ENCODE measurements at regions not wholly inside any gene's neighbourhood (a gene's known extent, or its start where the extent isn't known, plus 50 kb on each side); places are given as distances from the start of the nearest gene placed in this dataset.

DNA sequence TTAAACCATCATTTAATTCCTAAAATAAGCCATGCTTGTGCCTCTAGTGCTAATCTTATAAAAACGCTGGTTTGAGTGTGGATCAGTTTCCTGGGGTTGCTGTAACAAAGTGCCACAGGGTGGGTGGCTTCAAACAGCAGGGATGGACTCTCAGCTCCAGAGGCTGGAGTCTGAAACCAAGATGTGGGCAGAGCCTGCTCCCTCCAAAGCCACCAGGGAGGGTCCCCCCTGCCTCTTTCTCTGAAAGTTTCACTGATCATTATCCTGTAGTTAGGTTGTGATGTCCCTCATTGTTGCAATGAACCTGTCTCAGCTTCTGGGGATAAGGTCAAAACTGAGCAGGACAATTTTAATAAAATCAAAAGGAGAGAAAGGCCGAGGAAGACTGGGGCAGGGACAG, 251.9 kb upstream of the TCERG1L start:
- no peak for DNase-seq (ENCODE audit: low spot score)

DNA sequence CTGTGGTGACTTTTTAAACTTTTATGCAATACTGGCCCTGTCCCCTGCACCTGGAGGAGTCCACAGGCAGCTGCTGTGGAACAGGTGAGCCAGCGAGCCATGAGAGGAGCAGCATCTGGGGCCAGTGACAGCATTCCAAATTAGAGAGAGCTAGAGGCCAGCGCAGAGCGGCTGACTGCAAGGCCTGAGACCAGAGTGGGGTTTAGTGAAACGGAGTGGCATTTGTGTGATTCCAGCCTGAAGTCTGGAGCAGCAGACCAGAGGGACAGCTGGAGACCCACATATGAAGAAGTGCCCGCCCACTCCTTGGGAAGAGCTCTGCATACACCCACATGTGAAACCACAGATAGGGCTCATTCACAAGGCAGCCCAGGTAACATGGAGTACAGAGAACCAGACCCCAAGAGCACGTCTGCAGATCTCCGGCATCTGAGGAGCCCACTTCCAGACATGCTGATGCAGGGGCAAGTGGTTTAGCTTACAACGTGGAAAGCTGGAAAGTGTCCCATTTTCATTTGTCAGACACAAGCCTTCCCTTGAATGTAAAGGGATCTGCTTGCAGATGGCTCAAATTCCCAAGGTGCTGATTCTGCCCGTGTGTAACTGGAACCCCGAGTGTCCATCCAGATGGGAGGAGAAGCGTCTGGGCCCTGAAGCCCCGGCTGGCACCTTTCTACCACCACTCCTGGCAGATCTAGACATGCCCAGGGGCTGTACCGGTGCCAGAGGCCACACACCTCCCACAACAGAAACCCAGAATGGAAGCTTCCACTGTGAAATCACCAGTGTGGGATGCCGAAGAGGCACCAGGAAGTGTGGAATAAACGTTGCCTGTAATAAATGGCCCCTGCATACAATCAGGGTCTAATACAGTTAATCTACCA, 256.0 kb upstream of the TCERG1L start:
- no peak for DNase-seq (ENCODE audit: low spot score)

DNA sequence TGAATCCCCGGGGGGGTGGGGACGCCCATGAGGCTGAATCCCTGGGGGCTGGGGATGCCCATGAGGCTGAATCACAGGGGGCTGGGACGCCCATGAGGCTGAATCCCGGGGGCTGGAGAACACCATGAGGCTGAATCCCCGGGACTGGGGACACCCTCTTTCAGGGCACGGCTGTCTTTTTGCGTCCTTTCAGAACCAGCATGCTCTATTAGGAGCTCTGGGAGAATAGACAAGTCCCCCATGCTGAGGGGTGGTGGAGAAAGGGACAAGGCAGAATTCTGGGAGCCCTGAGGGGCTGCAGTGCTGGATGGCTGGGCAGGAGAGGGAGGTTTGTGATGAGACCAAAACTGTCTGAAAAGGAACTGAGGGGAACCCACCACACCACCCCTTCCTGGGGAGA, 257.3 kb upstream of the TCERG1L start:
- DNase-seq (ENCODE audit: low spot score), result no peak

DNA sequence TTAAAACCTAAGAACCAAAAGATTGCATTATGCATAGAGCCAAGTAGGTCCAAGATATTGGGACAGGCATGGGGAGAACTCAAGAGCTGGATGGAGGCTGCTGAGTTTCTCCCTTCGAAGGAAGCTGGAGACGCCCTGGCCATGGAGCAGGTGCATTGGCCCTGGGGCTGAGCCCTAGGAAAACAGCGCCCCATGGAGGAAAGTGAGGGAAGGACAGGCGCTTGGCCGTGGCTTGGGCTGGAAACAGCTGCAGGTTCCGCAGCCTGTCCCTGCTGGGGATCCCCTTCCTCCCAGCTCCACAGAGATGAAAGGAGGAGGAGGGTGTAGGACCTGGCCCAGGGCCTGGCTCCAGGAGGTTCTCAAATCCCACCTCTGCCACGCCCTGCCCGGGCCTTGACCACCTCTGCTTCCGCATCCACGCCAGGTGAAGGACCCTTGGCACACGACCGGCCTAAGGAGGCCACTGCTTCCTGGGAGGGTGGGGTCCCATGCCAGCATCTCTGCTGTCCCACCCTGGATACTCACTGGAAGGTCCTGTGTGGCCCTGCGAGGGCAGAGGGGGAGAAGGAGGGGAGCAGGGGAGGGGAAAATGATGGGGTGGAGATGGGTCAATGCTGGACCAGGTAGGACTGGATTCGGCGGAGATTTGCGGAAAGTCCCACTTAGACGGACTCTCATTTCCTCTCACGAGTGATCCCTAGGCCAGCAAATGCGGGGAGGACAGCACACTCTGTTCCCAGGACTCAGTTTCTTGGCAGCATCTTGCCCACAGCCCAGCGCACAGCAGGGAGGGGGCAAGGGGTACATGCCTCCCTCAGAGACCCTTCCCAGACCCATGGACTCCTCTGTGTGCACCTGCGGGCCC, 258.6 kb upstream of the TCERG1L start:
- DNase-seq (ENCODE audit: low spot score), result no peak

DNA sequence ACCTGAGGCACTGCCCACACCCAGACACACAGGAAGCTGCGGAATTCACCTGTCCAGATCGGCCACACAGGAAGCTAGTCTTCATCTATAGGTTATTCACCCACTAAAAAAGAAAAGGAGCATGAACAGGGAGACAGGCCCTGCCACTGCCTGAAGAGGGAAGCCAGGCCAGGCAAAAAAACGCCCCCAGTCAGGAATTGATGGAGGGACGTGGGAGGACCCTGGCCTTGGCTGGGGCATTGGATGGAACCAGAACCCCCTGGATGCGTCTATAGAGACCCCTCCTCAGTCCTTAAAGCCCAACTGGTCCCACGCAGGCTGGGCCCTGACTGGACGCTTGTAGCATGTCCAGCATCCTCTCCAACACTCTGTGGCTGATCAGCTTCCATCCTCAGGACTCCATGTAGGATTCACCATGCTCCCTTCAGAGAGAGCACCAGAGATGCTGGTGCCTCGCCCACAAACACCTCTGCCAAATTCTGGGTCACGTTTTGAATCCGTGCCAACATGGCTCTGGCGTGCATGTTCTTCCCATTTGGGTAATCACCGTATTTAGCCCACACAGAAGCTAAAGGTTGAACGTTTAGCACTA, 259.3 kb upstream of the TCERG1L start:
- no peak for DNase-seq (ENCODE audit: low spot score)

DNA sequence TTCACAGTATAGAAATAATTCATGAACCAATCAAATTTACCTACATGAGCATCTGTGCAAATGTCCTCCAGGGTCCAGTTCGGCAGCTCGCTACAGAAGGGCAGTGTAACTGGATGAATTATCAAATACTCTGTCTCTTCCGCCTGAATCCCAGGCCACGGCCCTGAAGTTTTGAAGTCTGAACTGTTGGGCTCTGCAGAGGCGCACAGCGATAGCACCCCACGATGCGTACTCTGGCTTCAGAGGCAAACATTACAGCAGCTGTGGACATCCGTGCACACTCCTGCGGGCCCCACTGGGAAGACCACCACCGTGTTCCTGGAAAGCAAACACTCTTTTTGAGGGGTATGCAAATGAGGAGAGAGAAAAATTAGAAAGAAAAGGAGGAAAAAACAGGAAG, 259.8 kb upstream of the TCERG1L start:
- DNase-seq (ENCODE audit: low spot score), result no peak

DNA sequence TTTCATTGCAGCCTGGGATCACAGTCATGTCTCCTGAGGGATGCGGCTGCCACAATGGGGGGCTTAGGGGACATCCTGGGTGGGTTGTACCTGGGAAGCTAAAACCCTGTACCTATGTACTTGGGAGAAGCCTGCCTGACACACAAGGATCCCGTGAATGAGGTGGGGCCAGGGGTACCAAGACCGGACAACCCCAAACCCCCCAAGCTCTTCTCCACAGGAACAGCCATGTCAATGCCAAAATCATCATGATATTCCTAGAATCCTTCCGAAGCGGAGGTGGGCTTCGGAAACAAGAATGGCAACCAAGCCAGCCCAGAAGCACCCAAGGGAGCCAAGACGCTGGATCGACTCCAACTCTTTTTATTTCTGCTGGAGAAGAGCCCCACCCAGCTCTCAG, 260.3 kb upstream of the TCERG1L start:
- DNase-seq (ENCODE audit: low spot score), result no peak

DNA sequence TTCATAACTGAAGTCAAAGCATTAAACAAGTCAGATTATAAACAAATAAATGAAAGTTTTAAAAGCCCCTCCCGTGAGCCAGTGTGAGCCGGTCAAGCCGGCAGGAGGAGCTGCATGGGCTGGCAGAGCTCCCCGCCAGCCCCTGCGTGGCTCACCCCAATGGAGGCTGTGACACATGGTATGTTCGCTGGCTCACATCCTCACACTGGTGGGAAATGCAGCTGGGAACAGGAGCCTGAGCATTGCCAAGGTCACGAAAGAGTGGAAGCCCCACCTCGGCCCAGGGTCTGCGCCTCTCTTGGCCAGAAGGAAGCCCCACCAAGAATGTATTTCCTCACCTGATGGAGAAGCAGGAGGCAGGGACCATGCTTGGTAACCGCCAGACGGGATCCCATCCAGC, 261.7 kb upstream of the TCERG1L start:
- DNase-seq (ENCODE audit: low spot score), result no peak

DNA sequence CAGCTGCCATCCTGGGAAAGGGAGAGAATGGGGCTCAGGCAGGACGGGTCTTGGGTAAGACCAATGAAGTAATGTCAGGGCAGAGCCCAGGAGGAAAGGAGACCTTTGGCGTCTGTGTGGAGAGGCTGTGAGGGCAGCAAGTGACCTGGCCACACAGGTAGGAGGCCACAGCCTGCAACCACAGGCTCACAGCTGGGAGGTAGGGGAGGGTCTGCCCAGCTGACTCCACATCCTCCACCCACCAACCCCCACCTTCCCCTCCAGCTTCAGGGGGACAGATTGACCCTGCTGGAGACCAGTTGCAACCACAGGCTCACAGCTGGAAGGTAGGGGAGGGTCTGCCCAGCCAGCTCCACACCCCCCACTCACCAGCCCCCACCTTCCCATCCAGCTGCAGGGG, 262.2 kb upstream of the TCERG1L start:
- DNase-seq (ENCODE audit: low spot score), result no peak

DNA sequence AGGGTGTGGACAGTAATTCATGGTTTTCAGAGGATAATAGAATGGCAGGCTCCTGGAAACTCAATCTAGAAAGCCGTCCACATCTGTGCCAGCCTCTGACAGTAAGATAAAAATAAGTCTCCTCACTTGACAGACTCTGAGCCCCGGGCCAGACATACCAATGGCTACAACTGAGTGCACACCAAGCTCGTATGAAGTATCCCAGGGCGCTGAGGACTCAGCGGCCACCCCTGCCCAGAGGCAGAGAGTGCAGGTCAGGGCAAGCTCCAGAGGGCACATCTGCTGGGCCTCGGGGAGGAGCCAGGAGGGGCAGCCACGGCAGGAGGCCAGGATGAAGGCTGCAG, 262.8 kb upstream of the TCERG1L start:
- no peak for DNase-seq (ENCODE audit: low spot score)

DNA sequence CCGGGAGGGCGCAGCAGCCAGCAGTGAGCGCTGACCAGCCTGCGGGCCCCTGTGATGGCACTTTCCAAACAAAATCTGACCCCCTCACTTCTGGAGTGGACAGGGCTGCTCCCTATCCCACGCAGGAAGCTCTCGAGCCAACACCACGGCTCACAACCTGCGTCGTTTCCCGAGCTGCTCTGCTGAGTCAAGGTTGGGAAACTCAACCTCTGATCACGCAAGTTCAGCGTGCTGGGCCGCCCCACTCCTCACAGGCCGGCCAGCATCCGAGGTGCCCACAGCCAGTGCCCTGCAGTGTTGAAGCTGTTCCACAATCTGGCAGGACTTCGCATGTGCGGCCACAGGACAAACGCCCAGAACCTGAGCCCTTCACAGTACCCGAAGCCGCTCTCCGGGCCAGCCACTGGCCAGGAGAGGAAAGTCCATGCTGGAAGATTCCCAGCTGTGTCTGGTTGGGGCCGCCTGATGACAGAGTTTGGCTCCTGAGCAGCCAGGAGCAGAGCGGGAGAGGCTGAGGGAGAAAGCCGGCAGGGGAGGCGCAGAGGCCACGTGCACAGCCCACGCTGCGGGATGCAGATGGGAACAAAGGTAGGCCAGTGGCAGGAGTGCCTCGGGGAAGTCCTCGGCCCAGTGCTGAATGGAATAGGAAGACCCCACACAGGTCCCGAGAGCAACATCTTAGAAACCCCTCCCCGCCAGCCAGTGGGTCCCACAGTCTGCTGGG, 263.3 kb upstream of the TCERG1L start:
- DNase-seq (ENCODE audit: low spot score), result no peak

DNA sequence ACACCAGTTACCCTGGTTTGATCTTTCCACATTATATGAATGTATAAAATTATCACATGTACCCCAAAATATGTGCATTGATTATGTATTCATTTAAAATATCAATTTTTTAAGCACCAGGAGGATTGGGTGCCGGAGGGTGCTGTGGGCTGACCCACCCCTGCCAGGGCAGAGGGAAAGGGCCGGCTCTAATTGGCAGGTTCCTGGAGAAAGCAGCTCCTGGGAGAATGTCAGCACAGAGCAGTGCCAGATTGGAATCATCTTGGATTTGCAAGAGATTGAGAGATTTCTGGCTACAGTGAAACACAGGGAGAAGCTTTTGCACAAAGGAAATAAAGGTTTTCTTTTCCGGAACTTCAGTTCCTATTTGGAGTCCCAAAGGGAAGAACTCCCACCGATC, 264.4 kb upstream of the TCERG1L start:
- no peak for DNase-seq (ENCODE audit: low spot score)

DNA sequence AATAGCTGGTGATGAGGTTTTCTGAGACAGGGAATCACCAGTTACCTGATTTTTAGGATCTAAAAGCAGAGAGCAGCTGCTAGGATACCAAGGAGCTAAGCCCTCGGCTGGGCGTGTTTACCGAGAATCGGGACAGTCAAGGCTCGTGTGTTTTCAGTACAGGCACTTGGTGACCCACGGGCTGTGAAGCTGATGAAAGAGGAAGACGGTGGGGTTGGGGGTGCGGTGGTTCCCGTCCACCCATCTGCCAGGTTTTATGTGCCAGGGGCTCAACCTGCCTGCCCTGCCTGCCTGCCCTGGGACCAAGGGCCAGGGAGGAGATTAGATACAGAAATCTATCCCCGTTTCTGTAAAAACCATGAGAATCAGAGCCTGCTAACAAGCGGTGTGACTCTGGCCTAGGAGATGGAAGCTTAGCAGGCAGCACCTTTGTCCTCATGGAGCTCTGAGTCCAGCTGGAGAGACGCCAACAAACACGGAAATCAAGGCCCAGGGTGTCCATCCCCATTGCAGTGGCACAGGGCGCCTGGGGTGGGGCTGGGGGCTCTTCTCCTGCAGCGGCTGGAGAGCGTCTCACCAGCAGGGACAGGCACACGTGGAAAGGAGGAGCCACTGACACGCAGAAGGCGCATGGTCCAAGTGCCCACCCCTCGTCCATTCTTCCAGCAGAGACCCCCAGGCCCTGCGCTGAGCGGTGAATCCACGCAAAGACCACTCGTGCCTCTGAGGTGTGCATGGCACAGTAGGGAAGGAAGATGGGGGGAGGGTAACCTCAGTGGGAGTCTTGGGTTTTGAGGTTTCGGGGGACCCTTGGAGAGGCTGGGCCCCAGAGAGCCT, 265.0 kb upstream of the TCERG1L start:
- DNase-seq (ENCODE audit: low spot score), result no peak

DNA sequence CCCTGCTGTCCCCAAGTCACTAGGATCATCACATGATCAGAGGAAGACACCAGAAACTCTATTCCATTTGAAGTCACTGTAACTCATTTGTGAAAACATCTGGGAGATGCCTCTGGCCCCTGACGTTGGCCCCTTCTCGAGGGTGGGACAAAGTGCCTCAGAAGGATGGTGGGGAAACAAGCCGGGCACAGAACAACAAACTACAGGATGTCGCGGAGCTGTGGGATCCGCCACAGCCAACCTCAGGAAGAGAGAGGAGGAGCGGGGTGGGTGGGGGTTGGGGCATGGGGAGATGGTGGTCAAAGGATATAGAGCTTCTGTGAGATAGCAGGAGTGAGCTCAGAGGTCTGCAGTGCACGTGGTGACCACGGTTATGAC, 265.6 kb upstream of the TCERG1L start:
- DNase-seq (ENCODE audit: low spot score), result no peak

DNA sequence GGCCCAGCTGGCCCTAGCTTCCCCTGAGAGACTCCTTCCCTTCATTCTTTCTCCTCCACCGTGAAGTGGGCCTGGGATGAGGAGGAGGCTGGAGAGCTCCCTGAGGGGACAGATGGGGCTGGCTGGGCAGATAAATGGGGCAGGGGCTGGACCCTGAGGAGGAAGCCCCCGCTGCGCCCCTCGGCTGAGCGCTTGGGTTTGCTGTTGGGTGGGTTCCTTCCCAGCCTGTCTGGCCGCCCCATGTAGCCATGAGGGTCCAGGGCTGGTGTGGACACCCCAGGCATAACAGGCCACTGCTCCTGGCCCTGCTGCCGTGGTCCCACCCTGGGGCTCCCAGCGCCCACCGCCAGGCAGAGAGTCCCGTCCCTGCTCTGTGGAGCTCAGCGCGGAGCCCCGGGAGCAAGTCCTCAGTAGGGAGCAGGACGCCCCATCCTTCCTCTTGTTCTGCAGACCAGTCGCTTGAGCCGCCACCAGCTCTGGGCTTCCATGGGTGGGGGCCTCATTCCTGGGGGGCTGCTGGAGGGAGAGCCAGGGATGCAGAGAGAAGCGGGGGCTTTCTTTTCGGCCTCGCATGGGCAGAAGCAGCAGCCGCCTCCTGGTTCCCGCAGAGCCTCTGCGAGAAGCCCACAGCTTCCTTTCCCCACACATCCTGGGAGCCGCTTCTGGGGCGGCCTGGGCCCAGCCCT, 266.4 kb upstream of the TCERG1L start:
- DNase-seq (ENCODE audit: low spot score), result no peak

DNA sequence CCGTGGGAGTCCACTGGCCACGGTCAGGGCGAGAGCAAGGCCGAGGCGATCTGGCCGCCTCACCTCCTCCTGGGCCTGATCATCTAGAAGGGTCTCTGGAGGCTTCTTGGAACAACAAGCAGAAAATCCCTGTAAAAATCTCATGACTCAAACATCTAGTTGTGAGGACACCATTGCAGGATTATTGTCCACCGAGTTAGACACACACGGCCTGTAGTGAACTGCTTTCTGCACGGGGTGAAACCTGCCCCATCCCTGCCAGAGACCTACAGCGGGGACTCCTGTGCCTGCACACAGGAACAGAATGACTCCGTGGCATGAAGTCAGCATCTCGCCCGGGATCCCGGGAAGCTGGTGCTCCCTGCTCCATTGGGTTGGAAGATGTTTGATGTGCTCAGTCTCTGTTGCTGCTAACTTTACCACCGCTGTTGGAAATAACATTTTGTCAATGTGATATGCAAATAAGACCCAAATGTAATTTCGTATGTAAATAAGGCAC, 267.0 kb upstream of the TCERG1L start:
- no peak for DNase-seq (ENCODE audit: low spot score)

DNA sequence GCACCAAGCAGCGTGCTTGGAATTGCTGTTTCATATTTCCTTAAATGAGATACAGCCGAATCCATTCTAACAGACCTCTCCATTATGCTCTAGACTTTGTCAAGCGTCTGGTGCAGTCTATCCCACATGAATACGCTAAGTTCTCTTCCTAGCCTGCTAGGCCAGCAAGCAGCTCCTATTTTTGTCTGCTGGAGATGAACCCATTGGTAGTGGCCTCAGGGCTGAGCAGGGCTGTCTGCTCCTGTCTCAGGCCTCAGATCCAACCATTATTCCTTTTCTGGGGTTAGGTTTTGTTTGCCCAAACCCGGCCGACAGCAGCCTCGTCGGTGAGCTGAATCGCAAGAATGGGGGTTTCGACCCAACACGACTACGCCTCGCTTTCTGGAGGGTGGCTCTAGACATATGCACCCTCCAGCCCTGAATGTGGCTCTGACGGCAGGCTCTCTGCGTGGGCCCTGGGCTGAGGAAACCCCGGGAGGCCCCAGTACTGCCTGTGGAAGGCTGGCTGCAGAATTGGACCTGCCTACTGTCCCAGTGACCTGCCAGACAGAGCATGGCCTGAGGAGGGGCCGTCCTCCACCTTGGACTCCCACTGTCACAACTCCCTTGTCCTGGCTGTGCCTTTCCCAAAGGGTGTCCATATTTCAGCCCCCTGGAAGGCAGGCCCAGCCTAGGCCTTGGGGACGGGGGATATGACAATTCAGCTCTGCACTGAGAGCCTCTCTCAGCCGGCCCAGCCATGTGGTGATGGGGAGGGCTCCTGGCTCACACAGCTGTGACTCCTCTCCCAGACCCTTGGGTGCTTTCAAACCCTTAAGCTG, 267.9 kb upstream of the TCERG1L start:
- DNase-seq (ENCODE audit: low spot score), result no peak

DNA sequence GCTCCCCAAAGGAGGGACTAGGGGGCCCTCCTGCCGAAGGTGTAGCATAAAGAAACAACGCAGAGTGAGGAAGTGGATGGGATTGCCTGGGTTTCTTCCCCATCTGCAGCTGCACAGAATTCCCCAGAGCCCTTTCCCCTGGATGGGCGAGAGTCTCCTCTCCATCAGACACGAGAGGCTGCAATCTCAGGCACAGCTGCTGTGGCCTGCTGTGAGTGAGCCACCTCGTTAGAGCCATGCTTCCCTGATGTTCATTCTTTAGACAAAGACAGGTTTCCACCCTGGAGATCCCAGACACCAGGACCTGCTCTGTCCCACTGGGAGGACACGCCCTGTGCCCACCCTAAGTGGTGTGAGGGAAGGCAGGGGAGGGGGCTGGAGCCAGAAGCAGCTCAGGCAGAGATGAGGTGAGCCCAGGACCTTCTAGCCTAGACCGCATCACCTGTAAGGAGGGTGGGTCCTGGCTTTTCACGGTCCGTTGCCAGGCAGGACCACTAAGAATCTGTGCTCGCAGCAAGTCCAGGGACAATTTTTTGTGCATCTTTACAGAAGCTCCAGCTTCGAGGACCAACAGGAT, 268.6 kb upstream of the TCERG1L start:
- DNase-seq (ENCODE audit: low spot score), result no peak

DNA sequence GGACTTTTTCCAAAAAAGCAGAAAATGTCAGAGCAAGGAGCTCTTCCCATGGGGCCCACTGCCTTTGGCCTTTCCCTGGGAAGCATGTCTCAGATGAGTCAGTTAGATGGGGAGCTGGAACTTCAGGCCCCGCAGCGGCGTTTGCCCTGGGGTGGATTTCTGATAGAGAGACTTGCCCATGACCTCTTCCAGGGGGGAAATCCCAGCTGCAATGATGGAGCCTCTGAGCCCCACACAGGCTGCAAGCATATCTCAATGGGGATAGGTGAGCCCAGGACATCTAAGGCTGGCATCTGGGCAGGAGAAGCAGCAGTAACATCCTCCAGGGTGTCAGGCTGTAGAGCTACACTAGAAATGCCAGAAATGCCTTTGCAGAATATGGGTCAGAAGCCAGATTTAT, 269.2 kb upstream of the TCERG1L start:
- no peak for DNase-seq (ENCODE audit: low spot score)
